B cell (primary cell): ENCODE measurements at regions not wholly inside any gene's neighbourhood (a gene's known extent, or its start where the extent isn't known, plus 50 kb on each side); places are given as distances from the start of the nearest gene placed in this dataset.

ENCODE experiments used
- CTCF ChIP-seq: fragments of 200-600 bp; IDR thresholded peaks from one replicate; pipeline ENCODE4 v1.8.0; 2022; ENCODE audit warnings: antibody characterized with exemption, mild to moderate bottlenecking
- EZH2 ChIP-seq: IDR thresholded peaks from 2 replicates; pipeline ENCODE4 v1.6.1; 2012; ENCODE audit warnings: borderline replicate concordance, low read depth, mild to moderate bottlenecking, moderate library complexity, low read length; ENCODE audit not compliant: insufficient read depth, poor library complexity, severe bottlenecking

GRCh38 chr3:8353364-8353763 is 148.3 kb upstream of the LMCD1 start:
- TF ChIP-seq CTCF = no peak
- no peak for TF ChIP-seq EZH2
